Peyer's patch (tissue), 4 donors: ENCODE measurements at regions not wholly inside any gene's neighbourhood (a gene's known extent, or its start where the extent isn't known, plus 50 kb on each side); places are given as distances from the start of the nearest gene placed in this dataset.

Source experiments
- POLR2A ChIP-seq, 2 donors: fragments of 450-650 bp; IDR thresholded peaks; one replicate each; pipeline ENCODE4 v1.5.1; 2017; ENCODE audit warnings: antibody characterized with exemption in 2 of 2, mild to moderate bottlenecking in 2 of 2, moderate library complexity in 2 of 2
- TF ChIP-seq, protein P1 (sequence below), 6 experiments: fragments of 450-650 bp in 4 of 6; fragments of 200-600 bp in 2 of 6; sonication (generic) in 1 of 6; IDR thresholded peaks; one replicate each; pipeline ENCODE4 v1.5.1; 2017 to 2019; ENCODE audit warnings: antibody characterized with exemption in 6 of 6, mild to moderate bottlenecking in 3 of 6, moderate library complexity in 1 of 6

DNA sequence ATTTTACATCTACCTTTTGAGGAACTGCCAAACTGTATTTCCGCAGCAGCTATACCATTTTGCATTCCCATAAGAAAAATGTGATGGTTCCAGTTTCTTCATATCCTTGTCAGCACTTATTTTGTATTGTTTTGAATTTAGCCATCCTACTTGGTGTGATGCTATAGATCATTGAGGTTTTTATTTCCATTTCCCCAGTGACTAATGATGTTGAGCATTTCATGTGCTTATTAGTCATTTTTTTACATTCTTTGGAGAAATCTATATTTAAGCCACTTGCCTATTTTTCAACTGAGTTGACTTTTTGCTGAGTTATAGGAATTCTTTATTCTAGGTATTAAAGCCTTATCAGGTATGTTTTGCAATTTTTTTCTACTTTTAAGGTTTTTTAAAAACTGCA, 347.6 kb upstream of the RARB start:
- TF ChIP-seq, protein P1, sequence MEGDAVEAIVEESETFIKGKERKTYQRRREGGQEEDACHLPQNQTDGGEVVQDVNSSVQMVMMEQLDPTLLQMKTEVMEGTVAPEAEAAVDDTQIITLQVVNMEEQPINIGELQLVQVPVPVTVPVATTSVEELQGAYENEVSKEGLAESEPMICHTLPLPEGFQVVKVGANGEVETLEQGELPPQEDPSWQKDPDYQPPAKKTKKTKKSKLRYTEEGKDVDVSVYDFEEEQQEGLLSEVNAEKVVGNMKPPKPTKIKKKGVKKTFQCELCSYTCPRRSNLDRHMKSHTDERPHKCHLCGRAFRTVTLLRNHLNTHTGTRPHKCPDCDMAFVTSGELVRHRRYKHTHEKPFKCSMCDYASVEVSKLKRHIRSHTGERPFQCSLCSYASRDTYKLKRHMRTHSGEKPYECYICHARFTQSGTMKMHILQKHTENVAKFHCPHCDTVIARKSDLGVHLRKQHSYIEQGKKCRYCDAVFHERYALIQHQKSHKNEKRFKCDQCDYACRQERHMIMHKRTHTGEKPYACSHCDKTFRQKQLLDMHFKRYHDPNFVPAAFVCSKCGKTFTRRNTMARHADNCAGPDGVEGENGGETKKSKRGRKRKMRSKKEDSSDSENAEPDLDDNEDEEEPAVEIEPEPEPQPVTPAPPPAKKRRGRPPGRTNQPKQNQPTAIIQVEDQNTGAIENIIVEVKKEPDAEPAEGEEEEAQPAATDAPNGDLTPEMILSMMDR (IDR thresholded peaks at IDR 0.05): no peak
- TF ChIP-seq POLR2A (IDR thresholded peaks at IDR 0.05): no peak
